Nucleus accumbens (tissue), 56 donors: ENCODE measurements at regions not wholly inside any gene's neighbourhood (a gene's known extent, or its start where the extent isn't known, plus 50 kb on each side); places are given as distances from the start of the nearest gene placed in this dataset.

Source experiments
- DNase-seq, 56 donors: peaks; one replicate each; lab custom pipeline; 2025; lab: John Stamatoyannopoulos, UW

DNA sequence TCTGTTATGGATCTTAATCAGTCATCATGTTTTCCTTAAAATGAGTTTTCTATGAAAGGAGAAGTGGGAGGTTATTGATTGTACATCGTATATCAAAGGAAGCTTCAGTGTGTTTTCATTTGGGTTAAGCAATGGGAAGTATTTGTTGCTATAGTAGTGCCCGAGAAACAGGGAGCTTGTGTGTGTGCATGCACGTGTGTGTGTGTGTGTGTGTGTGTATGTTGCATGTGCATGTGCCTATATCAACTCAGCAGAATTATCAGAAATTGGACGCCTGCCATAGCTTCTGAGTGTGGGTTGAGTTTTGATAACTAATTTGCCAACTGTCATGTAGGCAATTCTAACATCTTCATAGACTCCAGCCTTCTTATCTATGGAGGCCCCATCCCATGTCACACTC is 246.1 kb upstream of the CRY1 start:
- DNase-seq = no peak

DNA sequence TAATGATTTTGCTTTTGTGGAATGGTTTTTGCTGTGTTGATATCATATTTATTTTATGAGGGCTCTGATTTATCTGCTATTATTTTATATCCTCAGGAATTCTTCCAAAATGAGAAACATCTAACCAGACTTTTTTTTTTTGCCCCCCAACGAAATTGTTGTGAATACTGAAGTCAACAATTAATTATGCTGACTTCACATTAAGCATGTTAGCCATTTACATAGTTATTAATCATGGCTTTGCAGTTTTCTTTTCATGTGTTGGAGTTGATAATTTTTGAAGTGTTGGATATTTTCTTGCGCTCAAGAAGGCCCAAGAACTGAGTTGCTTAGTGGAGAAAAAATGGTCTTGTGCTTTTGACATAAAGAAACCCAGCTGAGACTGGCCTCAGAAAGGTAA is 246.6 kb upstream of the CRY1 start:
- DNase-seq = no peak

DNA sequence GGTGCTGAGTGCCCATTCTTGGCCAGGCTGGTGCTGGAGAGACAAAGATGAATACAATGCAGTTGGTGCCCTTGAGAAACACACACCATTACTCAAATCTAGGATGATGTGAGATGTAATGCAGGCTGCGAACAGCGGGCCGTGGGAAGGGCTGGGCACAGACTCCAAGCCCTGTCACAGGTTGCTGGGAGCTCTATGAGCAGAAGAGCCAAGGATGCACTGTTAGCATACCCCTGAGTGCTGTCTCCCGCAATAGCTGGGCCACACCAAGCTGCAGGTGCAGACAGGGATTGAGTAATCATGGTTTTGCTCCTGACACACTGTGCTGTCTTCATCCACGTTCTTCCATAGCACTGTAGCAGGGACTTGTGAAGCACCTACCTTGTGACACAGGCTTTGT is 247.5 kb upstream of the CRY1 start:
- no peak for DNase-seq

DNA sequence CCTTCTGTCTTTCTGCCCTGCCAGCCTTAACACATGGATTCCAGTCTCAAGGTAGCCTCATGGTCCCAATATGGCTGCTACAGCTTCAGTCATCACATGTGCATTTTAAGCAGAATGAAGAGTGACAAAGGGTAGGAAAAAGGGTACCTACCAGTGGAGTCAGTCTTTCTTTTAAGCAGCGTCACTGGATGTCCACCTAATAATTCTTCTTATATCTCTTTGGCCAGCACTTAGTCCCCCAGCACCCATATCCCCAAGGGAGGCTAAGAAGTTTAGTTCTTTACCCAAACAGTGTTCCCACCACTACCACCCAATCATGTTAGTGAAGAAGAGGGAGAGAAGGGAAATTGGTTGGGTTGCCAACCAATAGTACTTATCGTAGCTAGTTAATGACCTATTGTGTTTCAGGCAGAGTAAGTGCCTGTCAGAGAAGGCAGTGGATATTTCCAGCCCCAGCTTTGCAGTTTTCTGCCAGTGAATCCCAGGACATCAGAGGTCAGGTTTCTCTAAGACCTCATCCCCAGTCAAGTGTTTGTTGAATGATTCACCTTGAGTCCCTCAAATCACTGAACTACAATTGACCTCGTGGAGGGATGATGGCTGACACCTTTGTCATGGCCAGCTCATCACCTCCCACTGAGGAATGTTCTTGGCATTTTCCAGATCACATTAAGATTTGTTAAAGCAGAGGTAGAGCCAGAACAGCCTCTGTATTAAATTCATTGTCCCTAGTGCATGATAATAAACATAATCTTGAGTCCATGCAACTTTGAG is 250.9 kb upstream of the CRY1 start:
- no peak for DNase-seq

DNA sequence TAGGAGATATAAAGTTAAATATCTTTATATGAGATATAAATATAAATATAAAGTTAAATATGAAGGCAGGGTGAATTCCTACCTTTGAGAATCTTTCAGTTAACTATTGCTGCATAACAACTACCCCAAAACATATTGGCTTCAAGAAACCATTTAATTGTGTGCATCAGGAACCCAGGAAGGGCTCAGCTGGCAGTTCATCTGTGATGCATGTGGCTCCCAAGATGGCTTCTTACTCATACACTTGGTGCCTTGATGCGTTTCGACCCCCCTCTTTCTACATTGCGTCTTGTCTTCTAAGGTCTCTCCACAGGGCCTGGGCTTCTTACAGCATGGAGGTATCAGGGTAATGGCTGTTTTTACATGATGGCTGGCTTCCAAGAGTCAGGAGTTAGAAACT is 253.9 kb upstream of the CRY1 start:
- no peak for DNase-seq

DNA sequence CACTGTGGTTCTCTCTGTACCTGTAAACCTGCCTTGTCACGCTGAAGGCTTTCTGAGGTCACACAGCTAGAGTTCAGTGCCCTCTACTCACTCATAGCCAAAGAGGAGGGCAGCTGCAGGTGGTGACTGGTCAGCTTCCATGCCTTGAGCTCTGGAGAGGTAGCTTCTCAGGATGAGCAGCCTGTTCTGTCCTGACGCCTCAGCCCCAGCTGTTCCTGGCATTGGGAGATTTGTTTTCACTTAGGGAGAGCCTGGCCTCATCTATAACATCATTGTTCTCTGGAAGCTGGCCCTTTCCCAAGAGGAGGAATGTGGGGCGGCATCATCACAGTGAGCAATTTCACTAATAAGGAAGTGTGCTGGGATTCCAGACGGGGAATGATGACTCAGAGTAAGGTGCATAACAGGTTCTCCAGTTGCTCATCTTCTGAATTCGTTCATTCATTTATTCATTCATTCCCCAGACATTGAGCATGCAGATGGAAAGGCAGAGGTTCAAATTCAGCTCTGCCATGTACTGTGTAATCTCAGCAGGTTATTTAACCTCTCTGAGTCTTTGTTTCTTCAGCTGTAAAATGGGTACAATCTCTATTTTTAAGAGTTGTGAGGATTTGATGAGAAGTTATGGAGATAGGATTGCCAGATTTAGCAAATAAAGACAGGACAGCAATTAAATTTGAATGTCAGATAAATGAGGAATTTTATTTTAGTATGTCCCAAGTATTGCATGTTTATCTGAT is 255.8 kb upstream of the CRY1 start:
- peak in 18 of 56 donors; percentile 1 to 48 (median 7) for DNase-seq

DNA sequence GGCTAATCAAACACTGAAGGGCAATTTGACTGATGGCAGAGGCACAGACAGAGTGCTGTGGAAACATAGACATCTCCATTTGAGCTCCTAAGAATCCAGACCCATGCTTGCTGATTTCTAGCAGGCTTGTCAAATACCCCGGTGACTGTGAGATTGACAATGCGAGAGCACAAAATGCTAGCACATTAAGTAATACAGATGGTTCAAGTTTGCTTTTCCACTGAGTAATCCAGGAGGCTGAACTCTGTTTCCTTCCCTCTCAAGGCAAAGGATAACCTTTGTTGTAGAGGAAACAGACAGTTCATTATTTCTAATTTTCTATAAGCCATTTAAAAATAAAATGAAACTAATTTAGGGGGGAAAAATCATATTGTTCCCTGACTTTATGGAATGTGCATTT is 256.5 kb upstream of the CRY1 start:
- no peak for DNase-seq

DNA sequence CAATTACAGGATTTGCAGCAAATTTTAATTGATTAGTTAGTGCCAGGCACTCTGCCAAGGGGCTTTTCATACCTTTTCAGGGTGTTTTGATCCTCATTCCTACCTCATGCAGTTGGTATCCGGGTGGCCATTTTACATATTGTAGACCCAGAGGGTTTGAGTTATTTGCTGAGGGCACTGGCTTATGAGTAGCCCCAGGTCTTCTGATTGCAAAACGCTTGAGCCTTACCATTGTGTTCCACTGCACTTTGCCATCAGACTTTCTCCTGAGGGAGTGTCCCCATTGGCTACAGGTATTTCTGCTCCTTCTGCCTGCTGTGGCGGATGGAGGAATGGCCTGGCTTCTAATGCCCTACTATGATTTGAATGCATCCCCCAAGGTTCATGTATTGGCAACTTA is 257.8 kb upstream of the CRY1 start:
- DNase-seq = no peak

DNA sequence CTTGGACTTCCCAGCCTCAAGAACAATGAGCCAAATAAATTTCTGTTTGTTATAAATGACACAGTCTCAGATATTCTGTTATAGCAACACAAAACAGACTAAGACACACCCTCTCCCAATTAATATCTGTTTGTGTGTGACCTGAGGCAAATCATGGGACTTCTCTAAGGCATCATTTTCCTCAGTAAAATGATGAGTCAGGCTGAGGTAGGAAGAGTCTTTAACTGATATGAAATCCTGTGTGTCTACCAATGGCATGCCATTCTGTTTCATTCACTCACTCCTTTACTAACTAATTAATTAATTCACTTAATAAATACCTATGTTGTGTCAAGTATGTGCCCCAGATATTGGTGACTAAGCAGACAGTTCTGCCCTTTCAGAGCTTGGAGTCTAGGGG is 258.4 kb upstream of the CRY1 start:
- no peak for DNase-seq

DNA sequence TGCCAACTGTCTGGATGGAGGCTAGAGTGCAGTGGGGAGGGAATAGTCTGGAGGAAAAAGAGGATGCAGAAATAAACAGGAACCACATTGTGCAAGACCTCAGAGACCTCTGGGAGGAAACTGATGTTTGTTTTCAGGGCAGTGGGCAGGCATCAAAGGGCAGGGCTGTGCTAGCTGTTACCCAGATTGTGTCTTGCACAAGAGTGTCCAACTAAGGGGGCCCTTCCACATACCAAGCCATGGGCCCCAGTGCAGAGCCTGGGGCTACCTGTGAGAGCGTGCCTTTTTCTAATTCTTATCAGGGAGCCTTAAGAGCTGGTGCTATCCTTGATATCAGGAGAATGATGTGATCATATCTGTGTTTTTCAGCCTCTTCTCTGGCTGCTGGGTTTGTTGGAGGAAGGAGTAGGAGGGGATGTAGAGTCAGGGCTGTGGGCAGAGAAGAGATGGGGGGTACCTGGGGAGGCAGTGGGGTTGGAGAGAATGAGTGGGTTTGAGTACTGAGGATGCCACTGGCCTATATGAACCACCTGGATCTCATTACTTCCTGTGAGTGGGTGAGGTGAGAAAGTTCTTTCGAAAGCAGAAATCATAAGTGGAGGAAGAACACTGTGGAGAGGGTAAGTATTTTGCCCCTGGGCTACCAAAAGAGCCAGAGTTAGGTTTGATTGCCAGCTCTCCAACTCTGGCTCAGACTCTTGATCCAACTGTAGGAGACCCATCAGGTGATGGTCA is 259.2 kb upstream of the CRY1 start:
- DNase-seq = no peak

DNA sequence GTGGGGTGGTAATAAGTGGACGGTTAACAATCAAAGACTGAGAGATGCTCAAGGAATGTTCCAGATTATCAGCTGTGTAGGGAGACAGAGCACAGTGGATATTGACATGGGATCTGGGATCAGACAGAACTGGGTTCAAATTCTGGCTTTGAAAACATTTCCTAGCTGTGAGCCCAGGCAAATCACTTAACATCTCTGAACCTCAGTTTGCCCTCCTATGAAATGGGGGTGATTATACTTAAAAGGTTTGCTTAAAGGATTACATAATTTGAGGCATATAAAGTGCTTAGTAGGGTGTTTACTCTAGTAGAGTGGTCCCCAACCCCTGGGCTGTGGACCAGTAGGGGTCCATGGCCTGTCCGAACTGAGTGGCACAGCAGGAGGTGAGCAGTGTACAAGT is 260.0 kb upstream of the CRY1 start:
- DNase-seq = no peak

DNA sequence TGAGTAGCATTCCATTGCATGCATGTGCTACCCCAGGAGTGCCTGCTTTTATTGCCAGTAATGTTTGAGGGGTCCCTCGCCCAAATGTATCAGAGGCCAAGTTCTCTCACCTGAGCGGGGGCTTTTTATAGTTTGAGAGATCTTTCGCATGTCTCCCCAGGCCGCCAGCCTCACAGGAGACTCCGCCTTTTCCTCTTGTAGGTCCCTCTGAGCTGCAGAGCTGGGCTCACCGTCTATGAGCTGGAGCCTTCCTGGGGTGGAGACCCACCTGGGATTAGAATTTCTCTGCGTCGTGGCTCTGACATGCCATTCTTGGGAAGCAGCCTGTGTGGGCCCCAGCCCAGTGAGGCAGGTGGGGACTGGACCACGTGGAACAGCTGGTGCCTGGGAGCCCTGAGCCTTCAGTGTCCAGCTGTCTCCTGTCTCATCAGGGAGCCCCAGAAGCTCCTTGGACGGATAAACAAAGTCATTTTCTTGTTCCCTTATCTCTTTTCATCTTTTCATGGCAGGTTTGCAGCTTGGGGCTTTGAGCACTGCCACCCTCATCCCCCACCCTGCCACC is 261.7 kb upstream of the CRY1 start:
- DNase-seq = no peak

DNA sequence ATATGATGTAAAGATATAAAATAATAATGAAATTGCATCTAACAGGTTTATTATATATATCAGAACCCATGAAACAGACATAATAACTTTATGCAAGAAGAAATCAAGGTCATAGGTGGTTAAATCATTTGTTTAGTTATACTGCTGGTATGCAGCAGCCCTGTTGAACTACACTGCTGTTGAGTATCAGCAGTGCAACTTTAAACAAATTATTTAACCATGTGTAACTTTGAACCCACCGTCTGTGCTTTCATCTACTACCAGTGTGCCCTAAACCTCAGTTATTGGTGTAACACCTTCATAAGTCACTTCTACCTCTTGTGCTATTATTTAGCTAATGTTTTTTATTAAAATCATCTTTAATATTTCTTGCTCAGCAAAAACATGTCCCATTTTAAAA is 262.3 kb upstream of the CRY1 start:
- DNase-seq = no peak

DNA sequence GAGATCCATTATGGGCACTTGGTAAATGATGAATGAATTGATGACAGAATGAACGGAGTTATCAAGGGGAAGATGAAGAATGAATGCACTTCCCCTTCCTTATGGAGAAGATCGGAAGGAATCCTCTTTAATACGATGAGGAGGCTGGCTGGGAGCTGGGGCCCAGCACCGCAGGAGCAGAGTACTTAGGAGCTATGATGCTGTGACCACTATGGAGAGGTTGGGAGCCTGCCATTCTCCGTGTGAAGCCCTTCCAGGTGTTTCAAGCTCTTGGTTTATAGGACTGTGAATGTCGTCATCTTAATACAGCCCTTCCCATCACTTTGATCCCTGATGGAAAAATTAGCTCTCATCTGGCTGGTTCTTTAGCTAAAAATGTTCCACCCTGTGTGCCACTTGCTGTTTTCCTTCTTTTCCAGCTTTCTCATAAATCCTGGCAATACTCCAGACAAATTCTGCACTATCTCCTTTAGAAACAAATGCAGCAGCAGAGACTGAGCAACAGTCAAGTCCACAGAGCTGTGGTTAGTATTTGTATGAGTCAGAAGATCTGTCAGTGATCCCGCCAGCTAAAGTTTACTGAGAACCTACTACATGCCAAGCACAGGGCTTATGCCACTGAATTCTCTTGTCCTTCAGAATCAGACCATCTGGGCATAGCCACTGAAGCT is 263.1 kb upstream of the CRY1 start:
- no peak for DNase-seq

DNA sequence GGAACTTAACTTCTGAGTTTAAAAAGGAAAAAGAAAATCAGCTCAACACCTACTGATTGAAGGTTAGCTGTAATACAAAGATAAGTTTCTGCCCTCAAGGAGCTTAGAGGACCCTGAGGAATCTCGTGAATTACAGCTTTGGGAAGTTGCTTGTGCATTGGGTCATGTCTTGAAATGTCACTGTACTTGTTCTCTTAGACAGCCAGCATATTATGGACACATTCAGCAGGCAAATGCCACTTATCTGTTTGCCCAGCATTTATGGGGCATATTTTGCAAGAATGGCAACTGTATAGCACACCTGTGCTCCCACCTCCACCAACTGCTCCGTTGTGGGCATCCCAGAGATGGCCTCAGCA is 263.6 kb upstream of the CRY1 start:
- DNase-seq = no peak

DNA sequence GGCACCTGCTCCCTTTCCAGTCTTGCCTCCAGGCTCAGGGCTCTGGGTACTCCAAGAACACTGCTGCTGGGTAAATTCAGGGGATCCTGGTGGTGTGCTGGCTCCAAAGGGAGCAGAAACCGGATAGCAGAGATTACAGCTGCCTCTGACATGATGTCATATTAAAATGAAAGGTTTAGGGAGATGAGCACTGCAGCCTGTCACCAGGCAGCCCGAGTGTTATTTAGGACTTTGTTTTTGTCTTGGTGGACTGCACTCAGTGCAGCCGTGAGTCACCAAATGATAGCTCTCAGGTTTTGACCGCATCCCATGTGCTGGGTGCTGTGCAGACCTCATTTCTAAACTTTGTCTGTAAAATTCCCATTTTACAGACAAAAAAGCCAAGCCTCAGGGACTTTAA is 266.0 kb upstream of the CRY1 start:
- DNase-seq = no peak

DNA sequence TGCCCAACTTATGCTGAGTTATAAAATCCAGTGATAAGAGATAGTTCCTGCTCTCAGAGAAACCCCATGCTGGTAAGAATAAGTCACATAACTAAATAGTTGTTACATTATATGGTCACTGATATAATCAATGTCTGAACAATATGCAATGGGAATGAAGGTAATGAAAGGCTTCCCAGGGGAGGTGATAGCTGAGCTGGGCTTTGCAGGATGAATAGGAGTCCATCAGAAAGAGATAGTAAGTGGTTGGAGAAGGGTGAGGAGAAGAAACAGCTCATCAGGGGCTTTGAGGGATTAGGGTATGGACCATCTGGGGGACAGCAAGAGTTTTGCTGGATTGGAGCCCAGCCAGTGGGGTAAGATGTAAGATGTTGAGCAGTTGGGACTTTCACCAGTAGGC is 266.7 kb upstream of the CRY1 start:
- DNase-seq = no peak

DNA sequence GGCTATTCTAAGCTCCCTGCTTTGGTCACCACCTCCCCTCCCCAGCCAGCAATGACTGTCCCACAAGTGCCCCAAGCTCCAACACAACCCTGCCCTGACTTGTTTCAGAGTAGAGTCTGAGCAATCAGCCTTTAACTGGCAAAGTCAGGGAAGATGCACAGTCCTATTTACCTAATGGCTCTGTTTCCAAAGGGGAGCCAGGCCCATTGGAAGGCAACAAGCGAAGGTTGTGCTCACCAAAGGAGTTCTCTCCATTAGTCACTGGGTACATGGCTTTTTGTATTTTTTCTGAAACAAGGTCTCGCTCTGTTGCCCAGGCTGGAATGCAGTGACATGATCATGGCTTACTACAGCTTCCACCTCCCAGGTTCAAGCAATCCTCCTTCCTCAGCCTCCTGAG is 267.1 kb upstream of the CRY1 start:
- no peak for DNase-seq

DNA sequence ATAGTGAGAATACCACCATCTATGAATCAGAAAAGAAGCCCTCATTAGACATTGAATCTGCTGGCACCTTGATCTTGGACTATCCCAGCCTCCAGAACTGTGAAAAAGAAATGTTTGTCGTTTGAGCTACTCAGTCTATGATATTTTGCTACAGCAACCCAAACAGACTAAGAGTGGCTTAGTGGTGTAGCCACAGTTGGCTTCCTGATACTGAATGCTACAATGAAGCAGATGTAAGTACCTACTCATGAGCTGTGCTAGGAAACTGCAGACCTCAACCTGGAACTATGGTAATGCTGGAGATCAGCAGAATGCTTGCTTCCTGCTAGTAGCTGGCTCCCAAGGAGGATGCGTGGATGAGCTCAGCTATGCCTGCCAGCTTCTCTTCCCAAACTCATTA is 268.6 kb upstream of the CRY1 start:
- no peak for DNase-seq

DNA sequence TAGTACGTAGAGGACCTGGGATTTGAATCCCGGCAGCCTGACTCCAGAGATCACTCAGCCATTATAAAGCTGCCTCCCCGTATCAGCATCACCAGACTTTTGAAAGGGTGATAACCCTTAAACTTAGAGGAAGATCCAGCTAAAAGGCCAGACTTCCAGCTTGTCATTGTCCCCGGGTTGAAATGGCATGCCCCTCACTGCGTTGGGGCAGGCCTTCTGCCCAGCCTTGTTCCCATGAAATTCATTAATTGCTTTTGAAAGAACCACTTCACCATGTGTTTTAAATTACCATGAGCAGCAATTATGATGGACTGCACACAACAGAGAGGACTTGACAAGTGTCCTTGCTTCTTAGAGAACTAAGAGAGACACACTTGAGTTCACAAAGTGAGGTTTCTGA is 269.6 kb upstream of the CRY1 start:
- DNase-seq = no peak
